ENCODE measurements at regions not wholly inside any gene's neighbourhood (a gene's known extent, or its start where the extent isn't known, plus 50 kb on each side); places are given as distances from the start of the nearest gene placed in this dataset.
"Not testable (repeated sequence)": the region's sequence is repeated elsewhere in the genome, so short reads cannot be mapped to it uniquely, and the experiment has no call there.

DNA sequence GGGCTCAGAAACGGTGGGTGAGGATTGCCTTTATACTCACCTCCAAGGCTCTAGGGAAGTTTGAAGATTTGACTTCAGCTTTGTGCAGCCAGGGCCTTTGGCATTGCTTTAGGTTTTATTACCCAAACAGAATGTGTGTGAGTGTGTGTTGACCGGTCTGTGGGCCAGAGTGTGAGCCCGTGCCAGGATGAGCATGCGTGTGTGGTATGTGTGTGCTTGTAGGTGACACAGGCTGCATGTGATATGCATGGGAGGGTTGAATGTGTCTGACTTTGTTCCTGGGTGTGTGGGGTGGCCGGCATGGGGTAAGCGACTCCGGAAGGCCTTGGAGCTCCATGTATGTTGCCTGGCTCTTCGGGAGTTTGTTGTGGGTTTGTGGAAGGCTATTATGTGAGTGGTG, 160.5 kb downstream of the FOXD2 start:
- H3K27me3 ChIP-seq (ENCODE audit: insufficient read depth, low read length) = no peaks in the 10 kb centered on the region
- no peaks in the 10 kb centered on the region for H3K4me1 ChIP-seq (ENCODE audit: insufficient read depth, low read length, severe bottlenecking)
- no peaks in the 10 kb centered on the region for H3K79me2 ChIP-seq (ENCODE audit: insufficient read depth, low read length)
- H3F3A ChIP-seq (ENCODE audit: insufficient read depth, low read length) = no peaks in the 10 kb centered on the region
- H3K4me2 ChIP-seq (ENCODE audit: low read length) = no peak overlapping the region
- H3K4me3 ChIP-seq (ENCODE audit: low read depth, low read length, poor library complexity, severe bottlenecking) = no peak overlapping the region
- no peak overlapping the region for H2AFZ ChIP-seq (ENCODE audit: low read length)
- no peak overlapping the region for H3K27ac ChIP-seq (ENCODE audit: low read depth, low read length, poor library complexity, severe bottlenecking)
- no peaks in the 10 kb centered on the region for H4K20me1 ChIP-seq (ENCODE audit: insufficient read depth, low read length)
- TF ChIP-seq CTCF (IDR thresholded peaks at IDR 0.05; ENCODE audit: low read length) = no peak
- no peak for TF ChIP-seq EZH2 (IDR thresholded peaks at IDR 0.05; ENCODE audit: borderline replicate concordance, low read length)
- no peaks in the 10 kb centered on the region for H3K36me3 ChIP-seq (ENCODE audit: insufficient read depth, low read length)
- no peak overlapping the region for H3K9ac ChIP-seq (ENCODE audit: low read length)
- H3K9me2 ChIP-seq (ENCODE audit: low read depth, low read length) = no peaks in the 10 kb centered on the region
- H3K9me3 ChIP-seq (ENCODE audit: low read length) = no peaks in the 10 kb centered on the region

GRCh38 chr1:47599777-47600176, 161.9 kb downstream of the FOXD2 start:
- H4K20me1 ChIP-seq (ENCODE audit: insufficient read depth, low read length) = no peaks in the 10 kb centered on the region
- H3K27ac ChIP-seq (ENCODE audit: low read depth, low read length, poor library complexity, severe bottlenecking) = no peak overlapping the region
- H3K27me3 ChIP-seq (ENCODE audit: insufficient read depth, low read length) = no peaks in the 10 kb centered on the region
- TF ChIP-seq EZH2 (IDR thresholded peaks at IDR 0.05; ENCODE audit: borderline replicate concordance, low read length) = no peak
- no peak for TF ChIP-seq CTCF (IDR thresholded peaks at IDR 0.05; ENCODE audit: low read length)
- H3K79me2 ChIP-seq (ENCODE audit: insufficient read depth, low read length) = no peaks in the 10 kb centered on the region
- H3K9me3 ChIP-seq (ENCODE audit: low read length) = no peaks in the 10 kb centered on the region
- no peaks in the 10 kb centered on the region for H3K36me3 ChIP-seq (ENCODE audit: insufficient read depth, low read length)
- H3K4me2 ChIP-seq (ENCODE audit: low read length) = no peak overlapping the region
- no peak overlapping the region for H2AFZ ChIP-seq (ENCODE audit: low read length)
- no peak overlapping the region for H3K9ac ChIP-seq (ENCODE audit: low read length)
- no peaks in the 10 kb centered on the region for H3K9me2 ChIP-seq (ENCODE audit: low read depth, low read length)
- H3K4me1 ChIP-seq (ENCODE audit: insufficient read depth, low read length, severe bottlenecking) = no peaks in the 10 kb centered on the region
- H3F3A ChIP-seq (ENCODE audit: insufficient read depth, low read length) = no peaks in the 10 kb centered on the region
- H3K4me3 ChIP-seq (ENCODE audit: low read depth, low read length, poor library complexity, severe bottlenecking) = no peak overlapping the region

- not testable (repeated sequence) for H3K4me3 ChIP-seq (ENCODE audit: low read depth, low read length, poor library complexity, severe bottlenecking)
These were observed 164.6 kb downstream of the FOXD2 start for GRCh38 chr1:47602491-47602890.

GRCh38 chr1:47604869-47605268, 167.0 kb downstream of the FOXD2 start:
- H3K36me3 ChIP-seq (ENCODE audit: insufficient read depth, low read length); H3K79me2 ChIP-seq (ENCODE audit: insufficient read depth, low read length); H2AFZ ChIP-seq (ENCODE audit: low read length); H3K4me1 ChIP-seq (ENCODE audit: insufficient read depth, low read length, severe bottlenecking); H3K9me2 ChIP-seq (ENCODE audit: low read depth, low read length); H4K20me1 ChIP-seq (ENCODE audit: insufficient read depth, low read length); H3K4me3 ChIP-seq (ENCODE audit: low read depth, low read length, poor library complexity, severe bottlenecking); H3K4me2 ChIP-seq (ENCODE audit: low read length); H3K27me3 ChIP-seq (ENCODE audit: insufficient read depth, low read length); H3K27ac ChIP-seq (ENCODE audit: low read depth, low read length, poor library complexity, severe bottlenecking); H3F3A ChIP-seq (ENCODE audit: insufficient read depth, low read length); H3K9me3 ChIP-seq (ENCODE audit: low read length); H3K9ac ChIP-seq (ENCODE audit: low read length): not testable (repeated sequence)

More at GRCh38 chr1:47602491-47602890, 164.6 kb downstream of the FOXD2 start:
- not testable (repeated sequence) for H3K79me2 ChIP-seq (ENCODE audit: insufficient read depth, low read length); H3K4me2 ChIP-seq (ENCODE audit: low read length); H2AFZ ChIP-seq (ENCODE audit: low read length); H3K36me3 ChIP-seq (ENCODE audit: insufficient read depth, low read length); H3K27ac ChIP-seq (ENCODE audit: low read depth, low read length, poor library complexity, severe bottlenecking); H3K9me3 ChIP-seq (ENCODE audit: low read length); H4K20me1 ChIP-seq (ENCODE audit: insufficient read depth, low read length); H3K9ac ChIP-seq (ENCODE audit: low read length); H3K4me1 ChIP-seq (ENCODE audit: insufficient read depth, low read length, severe bottlenecking); H3K9me2 ChIP-seq (ENCODE audit: low read depth, low read length); H3K27me3 ChIP-seq (ENCODE audit: insufficient read depth, low read length); H3F3A ChIP-seq (ENCODE audit: insufficient read depth, low read length)

Measured in OCI-LY1 (cell line).